Stimulated activated CD8-positive, alpha-beta memory T cell treated with anti-CD3 and anti-CD28 coated beads, Interleukin-12 subunit alpha, Interleukin-12 subunit beta, amount 100 ng/mL, for 1 hour (primary cell): ENCODE measurements at regions not wholly inside any gene's neighbourhood (a gene's known extent, or its start where the extent isn't known, plus 50 kb on each side); places are given as distances from the start of the nearest gene placed in this dataset.

ENCODE experiments used
- DNase-seq: peaks from one replicate; pipeline ENCODE4 v3.0.0-alpha.2; 2020; ENCODE audit warnings: low read depth

DNA sequence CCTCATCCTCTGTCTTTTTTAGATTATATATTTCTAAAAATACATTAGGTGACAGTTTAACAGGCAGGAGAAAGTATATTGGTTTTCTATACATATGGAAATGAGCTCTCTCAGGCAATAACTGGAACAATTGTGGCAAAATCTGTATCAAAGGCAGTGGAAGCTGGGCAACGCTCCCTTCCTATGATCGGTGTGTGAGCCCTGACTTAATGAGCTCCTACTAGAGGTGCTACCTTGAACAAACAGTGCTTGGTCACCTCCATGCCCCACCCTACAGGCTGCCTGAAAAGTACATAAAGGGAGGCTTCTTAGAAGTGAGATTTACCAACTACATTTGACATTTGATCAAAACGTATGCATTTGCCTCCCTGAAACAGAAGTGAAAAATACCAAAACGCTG lies 185.3 kb downstream of the EFNB2 start:
- no peak for DNase-seq

GRCh38 chr13:106349080-106349931 lies 186.2 kb downstream of the EFNB2 start:
- DNase-seq, result no peak

GRCh38 chr13:106348075-106348840 lies 187.2 kb downstream of the EFNB2 start:
- no peak for DNase-seq

DNA sequence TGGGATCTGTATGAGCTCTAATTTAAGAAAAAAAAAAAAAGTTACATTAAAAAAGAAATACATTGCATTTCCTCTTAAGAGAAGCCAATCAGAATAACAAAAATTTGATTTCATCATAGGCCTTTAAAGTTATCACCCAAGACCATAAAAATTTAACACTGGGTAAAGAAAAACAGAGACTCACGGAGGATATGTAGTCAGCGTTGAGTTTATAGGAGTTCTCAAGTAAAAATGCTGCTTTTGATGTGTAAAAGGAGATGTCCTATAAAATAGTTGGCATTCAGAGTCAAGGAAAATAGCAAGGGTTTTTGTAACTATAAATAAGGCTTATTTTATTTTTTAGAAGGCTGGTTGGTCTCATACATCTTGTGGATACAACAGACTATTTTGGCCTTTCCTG lies 191.1 kb downstream of the EFNB2 start:
- no peak for DNase-seq

GRCh38 chr13:106343836-106344235 lies 191.6 kb downstream of the EFNB2 start:
- no peak for DNase-seq

GRCh38 chr13:106340249-106340648 lies 195.2 kb downstream of the EFNB2 start:
- DNase-seq, result no peak

- no peak for DNase-seq
Measured at GRCh38 chr13:106337096-106337850, 198.2 kb downstream of the EFNB2 start.

DNA sequence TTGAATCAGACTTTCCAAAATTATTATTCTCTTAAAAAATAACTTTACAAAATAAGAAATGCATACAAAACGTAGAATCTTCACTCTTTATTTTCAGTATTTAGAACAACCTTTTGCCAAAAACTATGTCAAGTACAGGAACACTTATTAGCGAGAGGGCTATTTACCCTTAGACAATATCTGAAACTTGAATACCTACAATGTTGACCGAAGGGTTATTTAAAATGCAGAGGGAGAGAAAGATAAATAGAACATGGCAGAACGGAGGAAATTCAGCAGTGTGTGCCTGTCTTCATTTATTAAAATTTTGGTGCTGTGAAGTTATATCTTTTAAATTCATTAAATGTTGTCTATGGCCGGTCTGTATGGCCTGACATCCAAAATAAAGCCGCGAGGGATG lies 198.8 kb downstream of the EFNB2 start:
- DNase-seq, result no peak

GRCh38 chr13:106332621-106333020 lies 202.8 kb downstream of the EFNB2 start:
- DNase-seq, result no peak

DNA sequence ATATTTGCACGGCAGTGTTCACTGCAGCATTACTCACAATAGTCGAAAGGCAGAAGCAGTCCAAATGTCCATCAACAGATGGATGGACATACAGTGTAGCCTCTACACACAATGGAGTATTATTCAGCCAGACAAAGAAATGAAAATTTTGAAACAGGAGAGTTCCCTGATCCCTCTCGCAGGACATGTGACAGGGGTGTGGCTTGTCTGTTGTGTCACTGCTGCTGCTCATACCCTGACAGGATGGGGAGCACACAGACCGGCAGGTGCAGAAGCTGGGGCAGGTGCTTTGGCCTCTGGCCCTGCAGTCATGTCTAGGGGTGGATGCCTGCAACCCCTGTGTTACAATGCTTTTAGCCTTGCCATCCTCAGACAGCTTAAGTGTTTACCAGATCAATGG lies 204.3 kb downstream of the EFNB2 start:
- no peak for DNase-seq

DNA sequence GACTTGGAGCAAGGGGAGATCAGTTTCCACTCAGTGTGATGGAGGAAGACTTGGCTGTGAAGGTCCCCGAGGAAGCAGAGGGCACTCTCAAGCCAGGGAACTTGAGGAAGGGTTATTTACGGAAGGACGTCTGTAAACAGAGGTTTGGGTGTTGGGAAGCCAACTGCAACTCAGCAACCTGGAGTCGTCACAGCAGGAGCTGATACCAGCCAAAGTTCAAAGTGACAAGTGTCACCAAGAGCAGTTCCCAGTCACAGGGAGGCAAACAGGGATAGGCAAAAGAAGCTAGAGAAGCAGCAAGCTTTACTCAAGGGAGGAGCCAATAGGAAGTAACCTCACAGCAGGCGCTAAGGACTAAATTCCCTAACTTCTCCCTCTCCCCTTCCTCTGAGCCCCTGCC lies 205.5 kb downstream of the EFNB2 start:
- no peak for DNase-seq

DNA sequence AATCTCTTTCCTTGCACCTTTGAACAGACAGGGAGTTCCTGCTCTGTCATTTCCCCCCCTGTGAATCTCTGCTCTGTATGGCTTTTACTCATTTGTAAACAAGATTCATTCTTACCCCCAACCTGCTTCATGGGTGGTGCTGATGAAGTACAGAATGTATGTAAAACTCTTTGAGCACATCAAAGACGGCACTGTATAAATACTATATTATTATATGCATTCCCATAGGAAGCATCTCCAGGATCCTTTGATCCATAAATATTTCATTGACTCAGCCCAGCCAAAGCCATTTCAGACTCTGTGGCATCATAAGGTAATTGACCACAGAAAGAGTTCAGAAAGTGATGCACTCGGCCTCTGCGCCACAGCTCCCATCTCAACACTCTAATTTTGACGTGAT lies 208.7 kb downstream of the EFNB2 start:
- no peak for DNase-seq

- no peak for DNase-seq
Measured at GRCh38 chr13:106324444-106324843, 211.0 kb downstream of the EFNB2 start.

- DNase-seq, result no peak
Measured at GRCh38 chr13:106322628-106323027, 212.8 kb downstream of the EFNB2 start.

DNA sequence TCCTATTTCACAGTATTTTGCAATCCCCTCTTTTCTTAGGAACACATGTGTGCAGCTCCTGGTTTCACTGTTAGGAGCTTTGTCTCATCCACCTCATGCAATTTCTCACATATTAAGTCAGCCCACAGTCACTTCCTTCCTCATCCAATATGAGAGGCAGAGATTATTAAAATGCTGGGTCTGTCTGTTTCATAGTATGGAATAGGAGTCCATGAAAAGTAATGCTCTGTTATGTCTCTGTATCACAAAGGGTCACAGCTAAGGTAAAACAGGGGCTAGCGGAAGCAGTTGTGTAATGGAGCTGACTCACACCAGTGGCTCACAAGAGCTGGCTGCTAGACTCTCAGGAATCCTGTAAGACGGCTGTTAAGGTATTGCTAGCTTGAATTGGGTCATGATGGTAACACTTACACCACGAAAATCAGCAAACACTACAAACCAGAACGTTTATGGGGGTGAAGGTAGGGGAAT lies 216.5 kb downstream of the EFNB2 start:
- DNase-seq, result no peak

DNA sequence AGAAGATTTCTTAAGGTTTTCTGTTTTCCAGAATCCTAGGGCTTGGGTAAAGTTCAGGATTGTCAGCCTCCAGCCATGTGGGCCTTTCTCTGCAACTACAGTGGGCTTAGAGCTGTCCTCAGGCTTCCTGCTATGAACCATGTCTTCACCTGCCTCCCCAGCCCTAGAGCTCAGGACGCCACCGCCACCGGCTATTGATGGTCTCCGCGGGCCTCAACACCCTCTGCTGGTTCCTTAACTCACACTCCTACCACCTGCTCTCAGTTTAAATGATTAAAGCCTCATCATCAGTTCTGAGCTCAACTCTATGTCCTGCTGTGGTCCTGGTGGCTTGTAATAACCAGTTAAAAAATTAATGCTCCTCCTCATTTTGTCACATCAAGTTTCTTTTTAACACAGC lies 221.0 kb downstream of the EFNB2 start:
- DNase-seq, result no peak

DNA sequence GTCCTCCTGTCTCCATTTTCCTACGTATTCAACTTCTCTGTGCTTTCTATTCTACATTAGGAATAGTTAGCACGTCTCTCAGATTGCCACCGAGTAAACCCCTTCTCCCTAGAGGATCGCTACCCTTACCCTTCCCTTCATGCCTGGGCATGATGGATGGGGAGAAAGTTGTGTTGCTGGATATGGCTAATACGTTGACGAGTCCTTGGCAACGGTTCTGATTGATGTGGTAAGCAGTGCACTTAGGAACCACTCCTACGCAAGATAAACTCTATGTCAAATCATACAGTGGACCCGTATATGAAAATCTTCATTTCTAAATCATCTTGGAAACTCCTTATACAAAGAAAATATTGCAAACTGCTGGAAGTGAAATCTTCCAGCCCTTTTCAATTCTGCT lies 224.5 kb downstream of the EFNB2 start:
- DNase-seq, result no peak

GRCh38 chr13:106310291-106310865 lies 225.1 kb downstream of the EFNB2 start:
- no peak for DNase-seq

DNA sequence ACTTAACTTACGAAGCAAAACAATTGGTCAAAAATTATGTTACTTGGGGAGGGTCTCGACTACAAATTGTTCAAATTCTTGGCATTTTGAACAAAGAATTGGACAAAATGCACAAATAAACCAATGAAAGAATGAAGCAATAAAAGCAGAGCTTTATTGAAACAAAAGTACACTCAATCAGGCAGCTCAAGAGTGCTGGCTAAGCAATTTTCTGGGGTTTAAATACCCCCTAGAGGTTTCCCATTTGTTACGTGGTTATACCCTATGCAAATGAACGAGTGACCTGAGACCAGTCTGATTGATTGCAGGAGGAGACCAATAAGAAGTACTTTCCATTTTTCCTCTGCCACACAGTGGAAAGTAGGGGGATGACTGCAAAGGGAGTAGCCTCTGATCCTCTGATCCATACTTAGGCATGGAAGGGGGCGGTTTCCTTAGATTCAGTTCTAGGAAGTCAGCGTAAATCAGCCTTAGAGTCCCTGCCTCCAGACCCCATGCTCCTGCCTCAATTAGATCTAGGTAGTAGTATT lies 228.6 kb downstream of the EFNB2 start:
- no peak for DNase-seq

GRCh38 chr13:106302843-106303242 lies 232.6 kb downstream of the EFNB2 start:
- DNase-seq, result no peak

DNA sequence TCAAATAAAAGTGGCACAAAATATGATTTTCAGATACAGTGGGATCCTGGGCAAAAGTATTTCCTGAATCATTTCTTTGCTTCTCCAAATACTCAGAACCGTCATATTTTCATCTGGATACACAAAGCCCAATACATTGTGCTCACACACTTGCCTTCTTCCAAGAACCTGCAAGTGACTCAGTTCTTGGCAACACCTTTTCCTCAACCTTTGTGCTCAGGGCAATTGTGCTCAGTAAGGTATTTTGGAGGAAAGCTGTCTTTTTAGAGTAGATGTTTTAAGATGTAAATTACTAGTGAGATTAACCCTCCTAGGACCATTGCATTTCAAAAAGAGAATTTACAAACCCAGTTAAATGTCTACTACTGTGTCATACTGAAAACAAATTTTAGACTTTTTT lies 233.5 kb downstream of the EFNB2 start:
- no peak for DNase-seq

DNA sequence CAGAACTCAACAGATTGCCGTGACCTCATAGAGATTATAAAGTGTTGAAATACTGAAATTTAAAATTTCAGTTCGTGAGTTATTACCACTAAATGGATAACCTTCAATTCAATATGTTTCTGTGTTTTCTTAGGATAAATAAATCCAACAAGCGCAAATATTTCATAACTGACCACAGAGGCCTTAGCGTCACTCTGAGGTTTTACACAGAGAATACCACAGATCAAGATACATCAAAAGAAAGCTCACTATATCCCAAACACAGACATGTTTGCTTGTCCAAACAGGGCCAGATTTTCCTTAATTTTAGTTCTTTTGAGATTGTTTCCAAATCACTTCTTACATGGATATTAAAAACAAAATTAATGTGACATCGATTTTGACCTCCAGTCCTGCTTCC lies 235.8 kb downstream of the EFNB2 start:
- DNase-seq, result no peak
